Epidermal melanocyte (primary cell): ENCODE measurements at regions not wholly inside any gene's neighbourhood (a gene's known extent, or its start where the extent isn't known, plus 50 kb on each side); places are given as distances from the start of the nearest gene placed in this dataset.
"Not testable (repeated sequence)": the region's sequence is repeated elsewhere in the genome, so short reads cannot be mapped to it uniquely, and the experiment has no call there.

Experiments used
- DNase-seq: peaks from one replicate; pipeline ENCODE4 v3.0.0; 2011; ENCODE audit warnings: low spot score; ENCODE audit not compliant: insufficient read length

- DNase-seq = no peak
Observed at GRCh38 chr16:64730261-64730660, 391.6 kb downstream of the CDH11 start.

GRCh38 chr16:64724339-64724738 lies 397.5 kb downstream of the CDH11 start:
- DNase-seq = no peak

GRCh38 chr16:64718486-64718885 lies 403.4 kb downstream of the CDH11 start:
- DNase-seq = no peak

- DNase-seq = no peak
Observed at GRCh38 chr16:64717871-64718270, 404.0 kb downstream of the CDH11 start.

GRCh38 chr16:64715624-64716023 lies 406.2 kb downstream of the CDH11 start:
- DNase-seq = no peak

GRCh38 chr16:64712026-64712425 lies 409.8 kb downstream of the CDH11 start:
- DNase-seq = no peak

GRCh38 chr16:64711596-64711995 lies 410.3 kb downstream of the CDH11 start:
- no peak for DNase-seq

GRCh38 chr16:64711026-64711425 lies 410.8 kb downstream of the CDH11 start:
- no peak for DNase-seq

GRCh38 chr16:64705443-64705842 lies 416.4 kb downstream of the CDH11 start:
- no peak for DNase-seq

GRCh38 chr16:64704386-64704785 lies 417.5 kb downstream of the CDH11 start:
- no peak for DNase-seq

GRCh38 chr16:64702415-64702814 lies 419.4 kb downstream of the CDH11 start:
- no peak for DNase-seq

- no peak for DNase-seq
Observed at GRCh38 chr16:64700628-64701027, 421.2 kb downstream of the CDH11 start.

GRCh38 chr16:64696866-64697265 lies 425.0 kb downstream of the CDH11 start:
- DNase-seq = no peak

- DNase-seq = no peak
Observed at GRCh38 chr16:64695684-64696083, 426.2 kb downstream of the CDH11 start.

GRCh38 chr16:64693946-64694345 lies 427.9 kb downstream of the CDH11 start:
- DNase-seq = no peak

GRCh38 chr16:64687786-64688185 lies 434.1 kb downstream of the CDH11 start:
- DNase-seq = no peak

- no peak for DNase-seq
Observed at GRCh38 chr16:64687123-64687522, 434.7 kb downstream of the CDH11 start.

- no peak for DNase-seq
Observed at GRCh38 chr16:64679976-64680690, 441.7 kb downstream of the CDH11 start.

GRCh38 chr16:64669573-64669972 lies 452.3 kb downstream of the CDH11 start:
- DNase-seq = no peak

- no peak for DNase-seq
Observed at GRCh38 chr16:64667334-64667877, 454.5 kb downstream of the CDH11 start.

GRCh38 chr16:64662312-64662711 lies 459.6 kb downstream of the CDH11 start:
- not testable (repeated sequence) for DNase-seq

GRCh38 chr16:64659866-64660265 lies 462.0 kb downstream of the CDH11 start:
- DNase-seq = no peak

GRCh38 chr16:64657316-64658011 lies 464.4 kb downstream of the CDH11 start:
- DNase-seq = no peak
